HuH-7.5 (cell line): ENCODE measurements at regions not wholly inside any gene's neighbourhood (a gene's known extent, or its start where the extent isn't known, plus 50 kb on each side); places are given as distances from the start of the nearest gene placed in this dataset.

Experiments used
- DNase-seq: peaks from one replicate; pipeline ENCODE4 v3.0.0; 2011; ENCODE audit warnings: low spot score

DNA sequence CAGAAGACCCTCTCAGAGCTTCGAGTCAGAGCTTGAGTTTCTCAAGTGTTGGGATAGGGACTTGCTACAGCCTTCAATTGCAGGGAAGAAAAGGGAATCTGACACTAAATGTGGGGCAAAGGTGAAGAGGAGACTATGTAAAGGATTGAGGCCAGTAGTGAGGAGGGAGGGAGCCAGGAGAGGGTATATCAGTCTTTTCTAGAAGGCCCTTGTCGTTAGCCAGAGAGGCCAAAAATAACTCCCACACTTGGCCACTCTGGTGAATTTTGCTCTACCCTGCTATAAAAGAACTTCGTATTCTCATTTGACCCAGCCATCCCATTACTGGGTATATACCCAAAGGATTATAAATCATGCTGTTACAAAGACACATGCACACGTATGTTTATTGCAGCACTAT is 162.0 kb downstream of the MDFIC start:
- DNase-seq: no peak

DNA sequence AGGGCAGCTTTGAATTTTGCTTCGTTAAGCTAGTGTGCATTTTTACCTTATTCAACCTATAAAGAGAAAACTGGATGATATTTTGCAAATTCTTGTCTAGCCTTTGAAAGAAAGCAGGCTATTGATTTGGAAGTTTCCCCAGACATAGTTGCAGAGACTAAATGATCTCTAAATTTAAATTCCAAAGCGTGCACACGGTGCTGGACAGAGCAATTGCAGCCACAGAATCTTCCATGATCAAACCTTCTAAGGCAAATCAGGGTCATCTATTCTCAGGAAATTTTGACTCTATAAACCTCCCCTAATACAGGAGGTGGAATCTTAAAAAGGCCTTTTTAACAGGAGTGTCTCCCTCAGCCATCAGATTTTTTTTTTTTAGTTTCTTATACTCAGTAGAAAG is 159.9 kb downstream of the MDFIC start:
- DNase-seq: no peak

DNA sequence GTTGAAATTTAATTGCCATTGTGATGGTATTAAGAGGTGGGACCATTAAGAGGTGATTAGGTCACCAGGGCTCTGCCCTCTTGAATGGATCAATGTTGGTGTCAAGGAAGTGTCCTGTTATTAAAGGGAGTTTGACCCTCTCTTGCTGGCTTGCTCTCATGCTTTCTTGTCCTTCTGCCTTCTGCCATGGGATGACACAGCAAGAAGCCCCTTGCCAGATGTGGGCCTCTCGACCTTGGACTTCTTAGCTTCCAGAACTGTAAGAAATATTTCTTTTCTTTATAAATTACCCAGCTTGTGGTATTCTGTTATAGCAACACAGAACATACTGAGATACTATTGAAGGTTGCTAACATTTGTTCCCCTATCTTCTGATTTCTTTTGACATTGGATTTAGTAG is 157.0 kb downstream of the MDFIC start:
- DNase-seq: no peak

- no peak for DNase-seq
Measured at GRCh38 chr7:115078386-115078785, 156.5 kb downstream of the MDFIC start.

DNA sequence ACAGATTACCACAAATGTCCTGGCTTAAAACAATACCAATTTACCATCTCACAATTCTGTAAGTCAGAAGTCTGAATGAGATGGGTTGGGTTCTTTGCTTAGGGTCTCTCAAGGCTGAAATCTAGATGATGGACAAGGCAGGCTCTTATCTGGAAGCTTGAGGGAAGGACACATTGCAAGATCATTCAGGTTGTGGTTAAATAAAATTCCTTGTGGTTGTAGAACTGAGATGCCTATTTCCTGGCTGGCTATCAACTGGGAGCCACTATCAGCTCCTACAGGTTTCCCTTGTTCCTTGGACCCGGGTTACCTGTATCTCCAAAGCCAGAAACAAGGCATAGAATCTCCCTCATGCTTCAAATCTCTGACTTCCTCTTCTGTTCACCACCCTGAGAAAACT is 148.4 kb downstream of the MDFIC start:
- no peak for DNase-seq
